ENCODE measurements at regions not wholly inside any gene's neighbourhood (a gene's known extent, or its start where the extent isn't known, plus 50 kb on each side); places are given as distances from the start of the nearest gene placed in this dataset.

GRCh38 chr1:30092051-30092858 is 631.1 kb downstream of the MATN1 start:
- no peak for ATAC-seq
- TF ChIP-seq PATZ1 (CRISPR knock-in tag; IDR thresholded peaks at IDR 0.05; ENCODE audit: borderline replicate concordance) (no peak), SNAI2 (CRISPR knock-in tag; IDR thresholded peaks at IDR 0.05) (no peak), ZNF565 (CRISPR knock-in tag; conservative IDR thresholded peaks at IDR 0.05; ENCODE audit: low read depth) (no peak), CREB5 (CRISPR knock-in tag; IDR thresholded peaks at IDR 0.05; ENCODE audit: low read depth) (no peak), ARNTL (CRISPR knock-in tag; IDR thresholded peaks at IDR 0.05; ENCODE audit: borderline replicate concordance, low read depth) (no peak), ZNF70 (CRISPR knock-in tag; IDR thresholded peaks at IDR 0.05) (no peak), TCF4 (CRISPR knock-in tag; IDR thresholded peaks at IDR 0.05; ENCODE audit: borderline replicate concordance) (no peak), POU6F1 (CRISPR knock-in tag; IDR thresholded peaks at IDR 0.05; ENCODE audit: borderline replicate concordance, low read depth) (no peak), CSDC2 (CRISPR knock-in tag; IDR thresholded peaks at IDR 0.05) (no peak), OSR1 (CRISPR knock-in tag; IDR thresholded peaks at IDR 0.05) (no peak), ZFP30 (CRISPR knock-in tag; IDR thresholded peaks at IDR 0.05) (no peak), RARB (CRISPR knock-in tag; IDR thresholded peaks at IDR 0.05) (no peak), TOX (CRISPR knock-in tag; IDR thresholded peaks at IDR 0.05; ENCODE audit: borderline replicate concordance) (no peak), PPARA (CRISPR knock-in tag; IDR thresholded peaks at IDR 0.05; ENCODE audit: borderline replicate concordance) (no peak), ZNF8 (CRISPR knock-in tag; IDR thresholded peaks at IDR 0.05) (no peak)

- TF ChIP-seq ISL1 (CRISPR knock-in tag; IDR thresholded peaks at IDR 0.05) (no peak), TOX (CRISPR knock-in tag; IDR thresholded peaks at IDR 0.05; ENCODE audit: borderline replicate concordance) (no peak), ZNF565 (CRISPR knock-in tag; conservative IDR thresholded peaks at IDR 0.05; ENCODE audit: low read depth) (no peak), ZC3H10 (CRISPR knock-in tag; IDR thresholded peaks at IDR 0.05) (no peak), RARB (CRISPR knock-in tag; IDR thresholded peaks at IDR 0.05) (no peak), ZFP3 (CRISPR knock-in tag; IDR thresholded peaks at IDR 0.05) (no peak), ARNTL (CRISPR knock-in tag; IDR thresholded peaks at IDR 0.05; ENCODE audit: borderline replicate concordance, low read depth) (no peak), SNAI2 (CRISPR knock-in tag; IDR thresholded peaks at IDR 0.05) (no peak), BACH2 (CRISPR knock-in tag; IDR thresholded peaks at IDR 0.05; ENCODE audit: borderline replicate concordance) (no peak), PATZ1 (CRISPR knock-in tag; IDR thresholded peaks at IDR 0.05; ENCODE audit: borderline replicate concordance) (no peak), PPARA (CRISPR knock-in tag; IDR thresholded peaks at IDR 0.05; ENCODE audit: borderline replicate concordance) (no peak), TSHZ2 (CRISPR knock-in tag; IDR thresholded peaks at IDR 0.05) (no peak), TCF4 (CRISPR knock-in tag; IDR thresholded peaks at IDR 0.05; ENCODE audit: borderline replicate concordance) (no peak), POU6F1 (CRISPR knock-in tag; IDR thresholded peaks at IDR 0.05; ENCODE audit: borderline replicate concordance, low read depth) (no peak)
- ATAC-seq, result no peak
Observed at GRCh38 chr1:30090162-30090820, 633.1 kb downstream of the MATN1 start.
